HG02938 (cell line): ENCODE measurements at regions not wholly inside any gene's neighbourhood (a gene's known extent, or its start where the extent isn't known, plus 50 kb on each side); places are given as distances from the start of the nearest gene placed in this dataset.
"Not testable (repeated sequence)": the region's sequence is repeated elsewhere in the genome, so short reads cannot be mapped to it uniquely, and the experiment has no call there.

Experiments
- ATAC-seq: cut with Tn5 transposase; IDR thresholded peaks from one replicate; pipeline ENCODE4 v1.9.1; 2021; ENCODE audit warnings: mild to moderate bottlenecking, moderate library complexity; ENCODE audit not compliant: unreplicated experiment

- ATAC-seq, result no peak
Measured at GRCh38 chr4:156553659-156554058, 417.9 kb downstream of the PDGFC start.

- ATAC-seq, result no peak
Measured at GRCh38 chr4:156547891-156548290, 423.7 kb downstream of the PDGFC start.

- ATAC-seq, result no peak
Measured at GRCh38 chr4:156547439-156547838, 424.2 kb downstream of the PDGFC start.

- no peak for ATAC-seq
Measured at GRCh38 chr4:156545003-156545785, 426.4 kb downstream of the PDGFC start.

- no peak for ATAC-seq
Measured at GRCh38 chr4:156539376-156539775, 432.2 kb downstream of the PDGFC start.

- no peak for ATAC-seq
Measured at GRCh38 chr4:156538651-156539257, 432.8 kb downstream of the PDGFC start.

- ATAC-seq, result no peak
Measured at GRCh38 chr4:156538210-156538609, 433.4 kb downstream of the PDGFC start.

GRCh38 chr4:156537286-156537685 is 434.3 kb downstream of the PDGFC start:
- no peak for ATAC-seq

GRCh38 chr4:156536661-156537060 is 434.9 kb downstream of the PDGFC start:
- no peak for ATAC-seq

GRCh38 chr4:156534205-156534604 is 437.4 kb downstream of the PDGFC start:
- ATAC-seq, result no peak

- no peak for ATAC-seq
Measured at GRCh38 chr4:156528216-156528615, 443.4 kb downstream of the PDGFC start.

GRCh38 chr4:156527237-156527993 is 444.2 kb downstream of the PDGFC start:
- no peak for ATAC-seq

GRCh38 chr4:156523991-156524390 is 447.6 kb downstream of the PDGFC start:
- no peak for ATAC-seq

- no peak for ATAC-seq
Measured at GRCh38 chr4:156523492-156523891, 448.1 kb downstream of the PDGFC start.

GRCh38 chr4:156521631-156522030 is 450.0 kb downstream of the PDGFC start:
- no peak for ATAC-seq

- ATAC-seq, result no peak
Measured at GRCh38 chr4:156517956-156518355, 453.6 kb downstream of the PDGFC start.

- ATAC-seq, result no peak
Measured at GRCh38 chr4:156517546-156517945, 454.1 kb downstream of the PDGFC start.

- ATAC-seq, result no peak
Measured at GRCh38 chr4:156516698-156517097, 454.9 kb downstream of the PDGFC start.

GRCh38 chr4:156515295-156515694 is 456.3 kb downstream of the PDGFC start:
- no peak for ATAC-seq

- ATAC-seq, result no peak
Measured at GRCh38 chr4:156512622-156513021, 459.0 kb downstream of the PDGFC start.

- ATAC-seq, result not testable (repeated sequence)
Measured at GRCh38 chr4:156509921-156510320, 461.7 kb downstream of the PDGFC start.
